ENCODE measurements at regions not wholly inside any gene's neighbourhood (a gene's known extent, or its start where the extent isn't known, plus 50 kb on each side); places are given as distances from the start of the nearest gene placed in this dataset.

DNA sequence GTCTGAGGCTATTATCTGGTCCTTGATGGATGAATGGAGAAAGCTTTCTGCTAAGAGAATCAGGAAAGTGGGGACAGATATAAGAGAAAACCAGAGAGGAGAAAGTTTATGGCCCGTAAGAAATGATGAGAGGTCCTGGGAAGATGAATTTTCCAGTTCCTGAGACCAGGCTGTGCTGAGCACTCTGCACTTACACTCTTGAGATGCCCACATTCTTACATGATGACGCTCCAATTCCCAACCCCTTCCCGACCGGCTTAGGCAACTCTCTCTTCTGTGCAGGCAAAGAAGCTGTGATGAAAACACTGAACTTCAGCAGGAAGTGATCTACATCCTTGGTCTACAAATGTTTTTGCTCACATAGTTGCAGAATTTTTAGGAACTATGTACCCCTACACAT is 417.0 kb downstream of the ARHGEF28 start:
- H3K4me3 ChIP-seq (ENCODE audit: low read depth, low read length): no peak overlapping the region
- no peak for DNase-seq (ENCODE audit: low read depth)

DNA sequence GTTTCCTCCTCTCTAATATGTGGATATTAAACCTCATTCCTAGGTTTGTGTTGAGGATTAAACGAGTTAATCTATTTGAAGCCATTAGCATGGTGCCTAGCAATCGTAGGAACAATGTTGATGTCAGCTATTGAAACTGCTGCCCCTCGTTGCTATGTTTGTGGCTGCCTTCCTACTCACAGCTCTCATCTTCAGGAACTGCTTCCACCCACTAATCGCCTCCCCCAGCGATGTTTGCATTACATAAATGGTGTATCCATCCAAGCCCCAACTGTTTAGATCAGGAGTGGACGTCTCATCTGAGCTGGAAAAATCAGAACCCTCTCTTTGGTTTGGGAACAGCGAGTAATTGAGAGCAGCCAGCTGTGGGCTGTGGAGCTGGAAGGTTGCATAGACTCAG is 416.6 kb downstream of the ARHGEF28 start:
- DNase-seq (ENCODE audit: low read depth): no peak
- no peak overlapping the region for H3K4me3 ChIP-seq (ENCODE audit: low read depth, low read length)

More for the DNA sequence above, 417.0 kb downstream of the ARHGEF28 start:
- no peak for TF ChIP-seq CTCF (IDR thresholded peaks at IDR 0.05; ENCODE audit: insufficient read depth, low read depth, low read length, missing control alignments)

DNA sequence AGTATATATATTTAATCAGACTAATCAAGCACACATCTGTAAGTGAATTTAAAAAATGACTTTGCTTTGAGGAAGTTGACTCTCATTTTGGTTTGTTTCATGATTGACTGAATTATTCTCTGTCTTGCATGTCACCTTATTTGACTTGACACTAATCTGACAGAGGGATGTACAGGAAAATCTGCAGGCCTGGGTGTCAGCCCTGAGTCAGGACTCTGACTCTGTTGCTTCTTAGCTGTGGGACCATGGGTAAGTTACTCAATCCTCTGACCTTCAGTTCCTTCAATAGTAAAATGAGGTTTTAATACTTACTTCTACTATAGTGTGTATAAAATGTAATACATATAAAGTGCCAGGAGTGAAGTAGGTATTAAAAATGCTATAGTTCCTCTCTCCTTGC is 415.9 kb downstream of the ARHGEF28 start:
- no peak for TF ChIP-seq CTCF (IDR thresholded peaks at IDR 0.05; ENCODE audit: insufficient read depth, low read depth, low read length, missing control alignments)
- H3K4me3 ChIP-seq (ENCODE audit: low read depth, low read length): no peak overlapping the region
- no peak for DNase-seq (ENCODE audit: low read depth)

More for the DNA sequence above, 416.6 kb downstream of the ARHGEF28 start:
- no peak for TF ChIP-seq CTCF (IDR thresholded peaks at IDR 0.05; ENCODE audit: insufficient read depth, low read depth, low read length, missing control alignments)

GRCh38 chr5:74040811-74041491 is 415.0 kb downstream of the ARHGEF28 start:
- no peak overlapping the region for H3K4me3 ChIP-seq (ENCODE audit: low read depth, low read length)
- TF ChIP-seq CTCF (IDR thresholded peaks at IDR 0.05; ENCODE audit: insufficient read depth, low read depth, low read length, missing control alignments): no peak
- DNase-seq (ENCODE audit: low read depth): no peak

DNA sequence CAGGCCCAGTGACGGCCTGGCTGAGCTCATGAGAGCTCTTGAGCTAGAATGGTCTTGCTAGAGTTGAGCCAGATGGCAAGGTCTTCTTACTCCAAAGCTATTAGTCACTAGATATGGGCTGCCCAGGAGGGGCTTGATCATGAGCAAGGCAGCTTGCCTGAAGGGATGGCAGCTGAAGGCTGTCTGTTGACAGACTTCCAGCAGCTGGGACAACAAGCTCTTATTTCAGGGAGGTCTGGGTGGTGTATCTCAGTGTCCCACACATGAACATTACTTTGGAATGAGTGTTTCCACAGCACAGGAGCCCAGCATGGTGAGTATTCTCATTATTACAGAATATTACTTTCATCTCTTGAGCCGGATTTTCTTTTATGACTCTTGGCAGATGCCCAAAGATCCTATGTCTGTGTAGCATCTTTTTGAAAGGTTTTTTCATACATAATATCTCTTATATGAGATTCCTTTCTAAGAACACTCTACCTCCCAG is 414.1 kb downstream of the ARHGEF28 start:
- no peak for TF ChIP-seq CTCF (IDR thresholded peaks at IDR 0.05; ENCODE audit: insufficient read depth, low read depth, low read length, missing control alignments)

DNA sequence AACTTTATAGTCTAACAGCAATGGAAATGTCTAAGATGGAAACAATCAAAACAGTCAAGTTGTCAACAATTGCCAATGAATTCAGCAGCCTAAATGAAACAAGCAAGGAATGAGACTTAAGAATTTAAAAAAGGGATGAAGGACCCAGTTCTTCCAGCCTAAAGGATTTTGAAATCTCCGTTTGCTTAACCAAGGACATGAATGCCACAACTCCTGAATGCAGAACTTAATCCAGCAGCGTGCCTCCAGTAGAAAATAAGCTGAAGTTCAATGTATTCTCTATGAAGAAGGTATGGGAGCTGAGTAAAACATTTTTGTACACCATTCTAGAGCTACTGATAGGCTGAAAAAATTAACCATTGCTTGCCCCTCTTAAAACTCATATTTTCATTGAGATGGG is 411.3 kb downstream of the ARHGEF28 start:
- DNase-seq (ENCODE audit: low read depth): no peak
- H3K4me3 ChIP-seq (ENCODE audit: low read depth, low read length): no peak overlapping the region
- TF ChIP-seq CTCF (IDR thresholded peaks at IDR 0.05; ENCODE audit: insufficient read depth, low read depth, low read length, missing control alignments): no peak

More for the DNA sequence above, 414.1 kb downstream of the ARHGEF28 start:
- DNase-seq (ENCODE audit: low read depth): no peak
- no peak overlapping the region for H3K4me3 ChIP-seq (ENCODE audit: low read depth, low read length)

DNA sequence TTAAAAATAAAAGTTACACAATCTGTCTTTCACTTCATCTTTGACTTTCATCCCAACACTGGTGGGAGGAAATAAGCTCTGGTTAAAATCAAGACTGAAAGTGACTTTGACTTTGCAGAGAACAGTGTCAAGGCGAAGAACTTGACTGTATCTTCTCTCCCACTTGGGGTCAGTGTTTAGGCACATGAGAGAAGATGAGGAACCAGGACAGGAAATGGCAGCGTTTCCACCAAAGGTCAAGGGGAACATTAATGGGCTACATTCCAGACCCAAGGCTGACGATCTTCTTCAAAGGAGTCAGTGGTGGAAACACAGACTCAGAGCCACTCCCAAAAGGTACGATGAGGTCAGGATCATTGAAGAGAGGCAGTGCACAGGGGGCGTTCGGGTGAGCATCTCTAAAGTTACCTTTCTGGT is 409.5 kb downstream of the ARHGEF28 start:
- peak; percentile 58 for TF ChIP-seq CTCF (IDR thresholded peaks at IDR 0.05; ENCODE audit: insufficient read depth, low read depth, low read length, missing control alignments)
- H3K4me3 ChIP-seq (ENCODE audit: low read depth, low read length): no peak overlapping the region
- peak; percentile 83 for DNase-seq (ENCODE audit: low read depth)
